GM23338 (cell line): ENCODE measurements at regions not wholly inside any gene's neighbourhood (a gene's known extent, or its start where the extent isn't known, plus 50 kb on each side); places are given as distances from the start of the nearest gene placed in this dataset.

Experiments used
- ATAC-seq: fragments of 200-7000 bp; cut with Tn5 transposase; 3 replicates; pipeline ENCODE4 v1.9.1; 2020
- DNase-seq: peaks from one replicate; pipeline ENCODE4 v3.0.0-alpha.2; 2015; ENCODE audit warnings: low spot score
- H2AFZ ChIP-seq: fragments of 200-600 bp; sonication (generic); 2 replicates; pipeline ENCODE4 v1.8.0; 2016; ENCODE audit warnings: antibody characterized with exemption, mild to moderate bottlenecking, moderate library complexity
- H3F3A ChIP-seq: fragments of 200-600 bp; sonication (generic); replicated peaks from 2 replicates; pipeline ENCODE4 v1.8.0; 2017; ENCODE audit warnings: antibody characterized with exemption, mixed run types, low read depth
- H3K27ac ChIP-seq: fragments of 200-600 bp; sonication (generic); 2 replicates; pipeline ENCODE4 v1.6.1; 2016; ENCODE audit warnings: low read depth
- H3K27me3 ChIP-seq: fragments of 200-600 bp; sonication (generic); 2 replicates; pipeline ENCODE4 v1.8.0; 2016; ENCODE audit warnings: mild to moderate bottlenecking, mixed run types, moderate library complexity; ENCODE audit not compliant: insufficient read depth
- H3K36me3 ChIP-seq: fragments of 200-600 bp; sonication (generic); 2 replicates; pipeline ENCODE4 v1.8.0; 2016; ENCODE audit warnings: mild to moderate bottlenecking; ENCODE audit not compliant: insufficient read depth
- H3K4me1 ChIP-seq: fragments of 200-600 bp; sonication (generic); 2 replicates; pipeline ENCODE4 v1.8.0; 2016; ENCODE audit warnings: mild to moderate bottlenecking, moderate library complexity; ENCODE audit not compliant: insufficient read depth
- H3K4me2 ChIP-seq: fragments of 200-600 bp; sonication (generic); 2 replicates; pipeline ENCODE4 v1.7.1; 2017; ENCODE audit warnings: mixed run types
- H3K4me3 ChIP-seq: fragments of 200-600 bp; sonication (generic); 2 replicates; pipeline ENCODE4 v1.6.1; 2016; ENCODE audit warnings: mixed run types
- H3K79me2 ChIP-seq: fragments of 200-600 bp; sonication (generic); replicated peaks from 2 replicates; pipeline ENCODE4 v1.8.0; 2017; ENCODE audit warnings: mild to moderate bottlenecking; ENCODE audit not compliant: insufficient read depth
- H3K9me2 ChIP-seq: fragments of 200-600 bp; sonication (generic); 2 replicates; pipeline ENCODE4 v1.8.0; 2017; ENCODE audit not compliant: insufficient read depth
- H4K20me1 ChIP-seq: fragments of 200-600 bp; sonication (generic); replicated peaks from 2 replicates; pipeline ENCODE4 v1.8.0; 2017; ENCODE audit warnings: mild to moderate bottlenecking; ENCODE audit not compliant: insufficient read depth
- H3K27ac Mint-ChIP-seq: 2 replicates; pipeline ENCODE4 v1.8.0; 2020; ENCODE audit warnings: inconsistent platforms, mild to moderate bottlenecking, moderate library complexity, mixed read lengths
- H3K27me3 Mint-ChIP-seq: 3 replicates; pipeline ENCODE4 v1.8.0; 2022; ENCODE audit warnings: low read depth, mild to moderate bottlenecking, moderate library complexity, mixed read lengths, inconsistent platforms; ENCODE audit not compliant: insufficient read depth, poor library complexity
- H3K36me3 Mint-ChIP-seq: 3 replicates; pipeline ENCODE4 v1.8.0; 2021; ENCODE audit warnings: low read depth, mild to moderate bottlenecking, inconsistent platforms, moderate library complexity, mixed read lengths
- H3K4me1 Mint-ChIP-seq: 3 replicates; pipeline ENCODE4 v1.8.0; 2020; ENCODE audit warnings: mild to moderate bottlenecking, inconsistent platforms, mixed read lengths
- H3K4me3 Mint-ChIP-seq: 3 replicates; pipeline ENCODE4 v1.8.0; 2021; ENCODE audit warnings: moderate library complexity, mild to moderate bottlenecking, inconsistent platforms, mixed read lengths
- H3K9me3 Mint-ChIP-seq: 3 replicates; pipeline ENCODE4 v1.8.0; 2020; ENCODE audit warnings: moderate library complexity, mild to moderate bottlenecking, inconsistent platforms, mixed read lengths
- CREB1 ChIP-seq: fragments of 250-450 bp; sonication (Bioruptor Pico); IDR thresholded peaks from 2 replicates; pipeline ENCODE4 v1.5.0; 2020; ENCODE audit warnings: low read depth, mild to moderate bottlenecking, moderate library complexity
- EZH2 ChIP-seq: fragments of 200-600 bp; sonication (generic); IDR thresholded peaks from one replicate; pipeline ENCODE4 v1.8.0; 2017; ENCODE audit warnings: antibody characterized with exemption, mild to moderate bottlenecking, low read depth; ENCODE audit not compliant: unreplicated experiment
- NANOG ChIP-seq: IDR thresholded peaks from 2 replicates; pipeline ENCODE4 v1.6.1; 2016; ENCODE audit warnings: antibody characterized with exemption, borderline replicate concordance
- POLR2AphosphoS5 ChIP-seq: IDR thresholded peaks from 2 replicates; pipeline ENCODE4 v1.6.1; 2016; ENCODE audit warnings: antibody characterized with exemption, low read depth
- STAT1 ChIP-seq: IDR thresholded peaks from one replicate; pipeline ENCODE4 v1.6.1; 2016; ENCODE audit warnings: antibody characterized with exemption; ENCODE audit not compliant: unreplicated experiment
- ZNF114 ChIP-seq: fragments of 250-450 bp; sonication (Bioruptor Pico); IDR thresholded peaks from 2 replicates; pipeline ENCODE4 v1.5.0; 2020; ENCODE audit warnings: mild to moderate bottlenecking, moderate library complexity
- TF ChIP-seq, protein P1 (sequence below): IDR thresholded peaks from one replicate; pipeline ENCODE4 v1.6.1; 2018; ENCODE audit warnings: antibody characterized with exemption; ENCODE audit not compliant: unreplicated experiment
- TF ChIP-seq, protein P2 (sequence below): IDR thresholded peaks from 2 replicates; pipeline ENCODE4 v1.6.1; 2016; ENCODE audit warnings: antibody characterized with exemption

DNA sequence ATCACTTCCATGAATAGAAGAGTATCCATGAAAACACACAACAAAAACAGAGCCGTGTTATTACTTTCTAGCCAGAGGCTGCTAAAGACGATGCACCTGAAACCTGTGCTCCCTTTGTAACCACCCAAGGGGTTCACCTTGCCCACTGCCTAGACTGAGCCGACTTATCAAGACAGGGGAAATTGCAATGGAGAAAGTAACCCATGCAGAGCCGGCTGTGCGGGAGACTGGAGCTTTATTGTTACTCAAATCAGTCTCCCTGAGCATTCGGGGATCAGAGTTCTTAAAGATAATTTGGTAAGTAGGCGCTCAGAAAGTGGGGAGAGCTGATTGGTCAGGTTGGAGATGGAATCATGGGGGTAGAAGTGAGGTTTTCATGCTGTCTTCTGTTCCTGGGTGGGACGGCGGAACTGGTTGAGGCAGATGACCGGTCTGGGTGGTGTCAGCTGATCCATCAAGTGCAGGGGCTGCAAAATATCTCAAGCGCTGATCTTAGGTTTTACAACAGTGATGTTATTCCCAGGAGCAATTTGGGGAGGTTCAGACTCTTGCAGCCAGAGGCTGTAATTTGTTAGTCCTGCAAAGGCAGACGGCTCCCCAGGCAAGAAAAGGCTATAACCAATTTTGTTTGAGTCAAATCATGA is 366.6 kb downstream of the PREX1 start (continued):
- TF ChIP-seq, protein P1, sequence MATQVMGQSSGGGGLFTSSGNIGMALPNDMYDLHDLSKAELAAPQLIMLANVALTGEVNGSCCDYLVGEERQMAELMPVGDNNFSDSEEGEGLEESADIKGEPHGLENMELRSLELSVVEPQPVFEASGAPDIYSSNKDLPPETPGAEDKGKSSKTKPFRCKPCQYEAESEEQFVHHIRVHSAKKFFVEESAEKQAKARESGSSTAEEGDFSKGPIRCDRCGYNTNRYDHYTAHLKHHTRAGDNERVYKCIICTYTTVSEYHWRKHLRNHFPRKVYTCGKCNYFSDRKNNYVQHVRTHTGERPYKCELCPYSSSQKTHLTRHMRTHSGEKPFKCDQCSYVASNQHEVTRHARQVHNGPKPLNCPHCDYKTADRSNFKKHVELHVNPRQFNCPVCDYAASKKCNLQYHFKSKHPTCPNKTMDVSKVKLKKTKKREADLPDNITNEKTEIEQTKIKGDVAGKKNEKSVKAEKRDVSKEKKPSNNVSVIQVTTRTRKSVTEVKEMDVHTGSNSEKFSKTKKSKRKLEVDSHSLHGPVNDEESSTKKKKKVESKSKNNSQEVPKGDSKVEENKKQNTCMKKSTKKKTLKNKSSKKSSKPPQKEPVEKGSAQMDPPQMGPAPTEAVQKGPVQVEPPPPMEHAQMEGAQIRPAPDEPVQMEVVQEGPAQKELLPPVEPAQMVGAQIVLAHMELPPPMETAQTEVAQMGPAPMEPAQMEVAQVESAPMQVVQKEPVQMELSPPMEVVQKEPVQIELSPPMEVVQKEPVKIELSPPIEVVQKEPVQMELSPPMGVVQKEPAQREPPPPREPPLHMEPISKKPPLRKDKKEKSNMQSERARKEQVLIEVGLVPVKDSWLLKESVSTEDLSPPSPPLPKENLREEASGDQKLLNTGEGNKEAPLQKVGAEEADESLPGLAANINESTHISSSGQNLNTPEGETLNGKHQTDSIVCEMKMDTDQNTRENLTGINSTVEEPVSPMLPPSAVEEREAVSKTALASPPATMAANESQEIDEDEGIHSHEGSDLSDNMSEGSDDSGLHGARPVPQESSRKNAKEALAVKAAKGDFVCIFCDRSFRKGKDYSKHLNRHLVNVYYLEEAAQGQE = no peak

DNA sequence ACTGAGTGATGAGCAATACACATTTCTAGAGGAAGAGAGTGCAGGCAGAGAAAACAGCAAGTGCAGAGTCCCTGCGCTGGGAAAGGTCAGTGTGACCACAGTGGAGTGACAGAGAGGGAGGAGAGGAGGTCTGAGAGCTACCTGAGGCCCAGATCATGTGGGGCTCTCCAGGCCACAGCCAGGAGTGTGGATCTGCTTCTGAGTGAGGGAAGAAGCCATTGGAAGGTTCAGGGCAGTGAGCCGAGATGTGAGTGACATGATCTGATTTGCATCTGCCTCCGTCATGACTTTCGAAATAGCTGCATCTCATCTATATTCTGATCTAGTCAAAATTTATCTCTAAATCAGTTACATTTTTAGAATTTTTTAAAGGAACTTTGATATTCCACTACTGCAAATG is 367.1 kb downstream of the PREX1 start:
- Histone ChIP-seq H2AFZ (peak overlapping the region; percentile 64), H3K27ac (no peak overlapping the region), H3K4me2 (0 out of 2 replicates have a peak overlapping the region, but pooled peaks have one; percentile 63), H3K79me2 (no peaks in the 10 kb centered on the region), H3K27me3 (no peaks in the 10 kb centered on the region), H3K4me3 (no peak overlapping the region), H3K9me2 (no peaks in the 10 kb centered on the region), H3K4me1 (peaks cover 10% of the 10 kb centered on the region), H3F3A (no peaks in the 10 kb centered on the region), H3K36me3 (no peaks in the 10 kb centered on the region), H4K20me1 (no peaks in the 10 kb centered on the region)
- ATAC-seq (peak; percentile 20), DNase-seq (no peak)
- Mint-ChIP-seq H3K36me3 (no peaks in the 10 kb centered on the region), H3K27ac (no peak overlapping the region), H3K4me3 (no peak overlapping the region), H3K4me1 (peaks cover 21% of the 10 kb centered on the region), H3K9me3 (no peaks in the 10 kb centered on the region; the same call in 1 of the 3 replicates), H3K27me3 (peaks cover 3% of the 10 kb centered on the region)
- TF ChIP-seq NANOG (no peak), STAT1 (no peak), POLR2AphosphoS5 (no peak)
- TF ChIP-seq, protein P2, sequence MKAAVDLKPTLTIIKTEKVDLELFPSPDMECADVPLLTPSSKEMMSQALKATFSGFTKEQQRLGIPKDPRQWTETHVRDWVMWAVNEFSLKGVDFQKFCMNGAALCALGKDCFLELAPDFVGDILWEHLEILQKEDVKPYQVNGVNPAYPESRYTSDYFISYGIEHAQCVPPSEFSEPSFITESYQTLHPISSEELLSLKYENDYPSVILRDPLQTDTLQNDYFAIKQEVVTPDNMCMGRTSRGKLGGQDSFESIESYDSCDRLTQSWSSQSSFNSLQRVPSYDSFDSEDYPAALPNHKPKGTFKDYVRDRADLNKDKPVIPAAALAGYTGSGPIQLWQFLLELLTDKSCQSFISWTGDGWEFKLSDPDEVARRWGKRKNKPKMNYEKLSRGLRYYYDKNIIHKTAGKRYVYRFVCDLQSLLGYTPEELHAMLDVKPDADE = no peak

DNA sequence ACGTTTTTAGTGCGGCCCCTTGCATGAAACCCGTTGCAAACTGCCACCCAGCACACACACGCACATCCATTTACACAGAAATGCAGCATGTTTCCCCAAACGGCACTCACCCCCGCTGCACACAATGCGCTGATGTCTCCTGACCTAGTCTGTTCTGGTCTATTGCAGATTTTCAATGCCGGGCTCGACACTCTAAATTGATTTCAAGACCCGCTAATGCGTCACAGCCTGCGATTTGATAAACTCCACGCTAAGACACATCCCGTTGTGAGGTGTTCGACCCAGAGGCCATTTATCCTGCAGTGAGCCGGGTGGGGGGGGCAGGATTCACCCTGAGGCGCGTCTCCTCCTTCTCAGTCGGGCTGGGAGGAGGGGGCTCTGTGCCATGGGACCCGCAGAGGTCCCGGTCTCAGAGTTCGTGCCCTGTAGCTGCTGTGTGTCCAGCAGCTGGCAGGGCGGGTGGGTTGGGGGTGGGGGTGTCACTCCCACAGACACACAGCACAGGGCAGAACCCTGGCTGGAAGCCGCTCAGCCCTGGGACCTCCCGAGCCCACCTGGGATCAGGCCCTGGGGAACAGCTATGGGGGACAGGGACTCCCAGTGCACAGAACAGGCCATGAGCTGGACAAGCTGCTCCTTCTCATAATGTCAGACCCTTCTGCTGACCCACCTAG is 367.9 kb downstream of the PREX1 start:
- Mint-ChIP-seq H3K9me3 (no peaks in the 10 kb centered on the region), H3K4me3 (no peak overlapping the region), H3K4me1 (peaks cover 22% of the 10 kb centered on the region), H3K36me3 (no peaks in the 10 kb centered on the region), H3K27me3 (peaks cover 4% of the 10 kb centered on the region), H3K27ac (no peak overlapping the region)
- no peak overlapping the region for H3K4me3 ChIP-seq
- ATAC-seq (no peak), DNase-seq (no peak)
- H3F3A ChIP-seq = no peaks in the 10 kb centered on the region
- H3K27ac ChIP-seq = no peak overlapping the region
- H3K27me3 ChIP-seq = no peaks in the 10 kb centered on the region
- H3K79me2 ChIP-seq = no peaks in the 10 kb centered on the region
- H3K36me3 ChIP-seq = no peaks in the 10 kb centered on the region
- H3K4me1 ChIP-seq = peaks cover 10% of the 10 kb centered on the region
- H3K4me2 ChIP-seq = no peak overlapping the region
- H2AFZ ChIP-seq = no peak overlapping the region
- H3K9me2 ChIP-seq = no peaks in the 10 kb centered on the region
- no peaks in the 10 kb centered on the region for H4K20me1 ChIP-seq
- TF ChIP-seq, protein P1 = no peak
- no peak for TF ChIP-seq ZNF114 (CRISPR knock-in tag)
- TF ChIP-seq POLR2AphosphoS5 = no peak
- TF ChIP-seq CREB1 (CRISPR knock-in tag) = no peak
- TF ChIP-seq EZH2 = no peak
